ENCODE measurements at regions not wholly inside any gene's neighbourhood (a gene's known extent, or its start where the extent isn't known, plus 50 kb on each side); places are given as distances from the start of the nearest gene placed in this dataset.

- Histone ChIP-seq H3K27ac (ENCODE audit: low read depth, low read length) (no peak overlapping the region), H3K4me1 (ENCODE audit: control insufficient read depth, insufficient read depth, low read length) (peaks cover 3% of the 10 kb centered on the region; the same call in 1 of the 2 replicates), H3K27me3 (ENCODE audit: control insufficient read depth, insufficient read depth, low read length) (no peaks in the 10 kb centered on the region), H3K9me3 (ENCODE audit: control insufficient read depth, insufficient read depth, low read depth, low read length) (0 out of 2 replicates have a peak, but pooled peaks cover 3% of the 10 kb centered on the region), H3K9ac (ENCODE audit: low read length) (no peak overlapping the region), H3K36me3 (ENCODE audit: control insufficient read depth, insufficient read depth, low read length) (no peaks in the 10 kb centered on the region), H3K4me3 (ENCODE audit: low read depth, low read length) (no peak overlapping the region)
Measured at GRCh38 chr4:149136951-149137620, 678.6 kb downstream of the IQCM start.

GRCh38 chr4:149135062-149135461 lies 680.6 kb downstream of the IQCM start:
- Histone ChIP-seq H3K36me3 (ENCODE audit: control insufficient read depth, insufficient read depth, low read length) (no peaks in the 10 kb centered on the region), H3K4me1 (ENCODE audit: control insufficient read depth, insufficient read depth, low read length) (peaks cover 3% of the 10 kb centered on the region; the same call in 1 of the 2 replicates), H3K4me3 (ENCODE audit: low read depth, low read length) (no peak overlapping the region), H3K27me3 (ENCODE audit: control insufficient read depth, insufficient read depth, low read length) (no peaks in the 10 kb centered on the region), H3K9me3 (ENCODE audit: control insufficient read depth, insufficient read depth, low read depth, low read length) (0 out of 2 replicates have a peak, but pooled peaks cover 3% of the 10 kb centered on the region), H3K9ac (ENCODE audit: low read length) (no peak overlapping the region), H3K27ac (ENCODE audit: low read depth, low read length) (no peak overlapping the region)

- no peak overlapping the region for H3K9ac ChIP-seq (ENCODE audit: low read length)
- H3K27ac ChIP-seq (ENCODE audit: low read depth, low read length), result no peak overlapping the region
- H3K4me1 ChIP-seq (ENCODE audit: control insufficient read depth, insufficient read depth, low read length), result no peaks in the 10 kb centered on the region
- no peaks in the 10 kb centered on the region for H3K9me3 ChIP-seq (ENCODE audit: control insufficient read depth, insufficient read depth, low read depth, low read length)
- no peaks in the 10 kb centered on the region for H3K27me3 ChIP-seq (ENCODE audit: control insufficient read depth, insufficient read depth, low read length)
- no peak overlapping the region for H3K4me3 ChIP-seq (ENCODE audit: low read depth, low read length)
- H3K36me3 ChIP-seq (ENCODE audit: control insufficient read depth, insufficient read depth, low read length), result no peaks in the 10 kb centered on the region
Measured at GRCh38 chr4:149121023-149121404, 678.8 kb upstream of the NR3C2 start.

- H3K36me3 ChIP-seq (ENCODE audit: control insufficient read depth, insufficient read depth, low read length), result no peaks in the 10 kb centered on the region
- H3K9ac ChIP-seq (ENCODE audit: low read length), result no peak overlapping the region
- no peaks in the 10 kb centered on the region for H3K27me3 ChIP-seq (ENCODE audit: control insufficient read depth, insufficient read depth, low read length)
- H3K9me3 ChIP-seq (ENCODE audit: control insufficient read depth, insufficient read depth, low read depth, low read length), result no peaks in the 10 kb centered on the region
- no peak overlapping the region for H3K4me3 ChIP-seq (ENCODE audit: low read depth, low read length)
- H3K4me1 ChIP-seq (ENCODE audit: control insufficient read depth, insufficient read depth, low read length), result no peaks in the 10 kb centered on the region
- H3K27ac ChIP-seq (ENCODE audit: low read depth, low read length), result no peak overlapping the region
Measured at GRCh38 chr4:149120331-149121022, 678.3 kb upstream of the NR3C2 start.

GRCh38 chr4:149116806-149117205 lies 674.6 kb upstream of the NR3C2 start:
- no peak overlapping the region for H3K9ac ChIP-seq (ENCODE audit: low read length)
- no peak overlapping the region for H3K27ac ChIP-seq (ENCODE audit: low read depth, low read length)
- no peak overlapping the region for H3K4me3 ChIP-seq (ENCODE audit: low read depth, low read length)
- no peaks in the 10 kb centered on the region for H3K36me3 ChIP-seq (ENCODE audit: control insufficient read depth, insufficient read depth, low read length)
- no peaks in the 10 kb centered on the region for H3K4me1 ChIP-seq (ENCODE audit: control insufficient read depth, insufficient read depth, low read length)
- no peaks in the 10 kb centered on the region for H3K9me3 ChIP-seq (ENCODE audit: control insufficient read depth, insufficient read depth, low read depth, low read length)
- no peaks in the 10 kb centered on the region for H3K27me3 ChIP-seq (ENCODE audit: control insufficient read depth, insufficient read depth, low read length)

- Histone ChIP-seq H3K9ac (ENCODE audit: low read length) (no peak overlapping the region), H3K4me1 (ENCODE audit: control insufficient read depth, insufficient read depth, low read length) (no peaks in the 10 kb centered on the region), H3K27me3 (ENCODE audit: control insufficient read depth, insufficient read depth, low read length) (no peaks in the 10 kb centered on the region), H3K36me3 (ENCODE audit: control insufficient read depth, insufficient read depth, low read length) (no peaks in the 10 kb centered on the region), H3K27ac (ENCODE audit: low read depth, low read length) (no peak overlapping the region), H3K4me3 (ENCODE audit: low read depth, low read length) (no peak overlapping the region), H3K9me3 (ENCODE audit: control insufficient read depth, insufficient read depth, low read depth, low read length) (no peaks in the 10 kb centered on the region)
Measured at GRCh38 chr4:149113804-149114430, 671.7 kb upstream of the NR3C2 start.

- no peaks in the 10 kb centered on the region for H3K36me3 ChIP-seq (ENCODE audit: control insufficient read depth, insufficient read depth, low read length)
Measured at GRCh38 chr4:149112109-149112508, 669.9 kb upstream of the NR3C2 start.

GRCh38 chr4:149110481-149110880 lies 668.3 kb upstream of the NR3C2 start:
- Histone ChIP-seq H3K4me1 (ENCODE audit: control insufficient read depth, insufficient read depth, low read length) (no peaks in the 10 kb centered on the region), H3K27ac (ENCODE audit: low read depth, low read length) (no peak overlapping the region), H3K36me3 (ENCODE audit: control insufficient read depth, insufficient read depth, low read length) (no peaks in the 10 kb centered on the region), H3K9ac (ENCODE audit: low read length) (no peak overlapping the region), H3K4me3 (ENCODE audit: low read depth, low read length) (no peak overlapping the region), H3K9me3 (ENCODE audit: control insufficient read depth, insufficient read depth, low read depth, low read length) (no peaks in the 10 kb centered on the region), H3K27me3 (ENCODE audit: control insufficient read depth, insufficient read depth, low read length) (no peaks in the 10 kb centered on the region)

More at GRCh38 chr4:149112109-149112508, 669.9 kb upstream of the NR3C2 start:
- Histone ChIP-seq H3K4me3 (ENCODE audit: low read depth, low read length) (no peak overlapping the region), H3K9ac (ENCODE audit: low read length) (no peak overlapping the region), H3K27ac (ENCODE audit: low read depth, low read length) (no peak overlapping the region), H3K27me3 (ENCODE audit: control insufficient read depth, insufficient read depth, low read length) (no peaks in the 10 kb centered on the region), H3K9me3 (ENCODE audit: control insufficient read depth, insufficient read depth, low read depth, low read length) (no peaks in the 10 kb centered on the region), H3K4me1 (ENCODE audit: control insufficient read depth, insufficient read depth, low read length) (no peaks in the 10 kb centered on the region)

- Histone ChIP-seq H3K4me1 (ENCODE audit: control insufficient read depth, insufficient read depth, low read length) (no peaks in the 10 kb centered on the region), H3K27me3 (ENCODE audit: control insufficient read depth, insufficient read depth, low read length) (no peaks in the 10 kb centered on the region), H3K9me3 (ENCODE audit: control insufficient read depth, insufficient read depth, low read depth, low read length) (no peaks in the 10 kb centered on the region)
Measured at GRCh38 chr4:149108626-149109025, 666.4 kb upstream of the NR3C2 start.

GRCh38 chr4:149102765-149103164 lies 660.6 kb upstream of the NR3C2 start:
- H3K27ac ChIP-seq (ENCODE audit: low read depth, low read length), result no peak overlapping the region
- no peak overlapping the region for H3K4me3 ChIP-seq (ENCODE audit: low read depth, low read length)
- no peaks in the 10 kb centered on the region for H3K9me3 ChIP-seq (ENCODE audit: control insufficient read depth, insufficient read depth, low read depth, low read length)
- no peaks in the 10 kb centered on the region for H3K36me3 ChIP-seq (ENCODE audit: control insufficient read depth, insufficient read depth, low read length)
- no peaks in the 10 kb centered on the region for H3K27me3 ChIP-seq (ENCODE audit: control insufficient read depth, insufficient read depth, low read length)
- no peak overlapping the region for H3K9ac ChIP-seq (ENCODE audit: low read length)
- H3K4me1 ChIP-seq (ENCODE audit: control insufficient read depth, insufficient read depth, low read length), result no peaks in the 10 kb centered on the region

More at GRCh38 chr4:149108626-149109025, 666.4 kb upstream of the NR3C2 start:
- no peak overlapping the region for H3K9ac ChIP-seq (ENCODE audit: low read length)
- no peak overlapping the region for H3K4me3 ChIP-seq (ENCODE audit: low read depth, low read length)
- no peaks in the 10 kb centered on the region for H3K36me3 ChIP-seq (ENCODE audit: control insufficient read depth, insufficient read depth, low read length)
- no peak overlapping the region for H3K27ac ChIP-seq (ENCODE audit: low read depth, low read length)

- H3K27ac ChIP-seq (ENCODE audit: low read depth, low read length), result no peak overlapping the region
- no peak overlapping the region for H3K4me3 ChIP-seq (ENCODE audit: low read depth, low read length)
- no peaks in the 10 kb centered on the region for H3K4me1 ChIP-seq (ENCODE audit: control insufficient read depth, insufficient read depth, low read length)
- H3K36me3 ChIP-seq (ENCODE audit: control insufficient read depth, insufficient read depth, low read length), result no peaks in the 10 kb centered on the region
- H3K27me3 ChIP-seq (ENCODE audit: control insufficient read depth, insufficient read depth, low read length), result no peaks in the 10 kb centered on the region
- H3K9ac ChIP-seq (ENCODE audit: low read length), result no peak overlapping the region
- H3K9me3 ChIP-seq (ENCODE audit: control insufficient read depth, insufficient read depth, low read depth, low read length), result 0 out of 2 replicates have a peak, but pooled peaks cover 4% of the 10 kb centered on the region
Measured at GRCh38 chr4:149101649-149102048, 659.4 kb upstream of the NR3C2 start.

Data from HUES6 (cell line).